ENCODE measurements at regions not wholly inside any gene's neighbourhood (a gene's known extent, or its start where the extent isn't known, plus 50 kb on each side); places are given as distances from the start of the nearest gene placed in this dataset.

- Histone ChIP-seq H3K27ac (no peak overlapping the region), H3K9me3 (no peaks in the 10 kb centered on the region), H3K36me3 (no peaks in the 10 kb centered on the region), H3K4me3 (no peak overlapping the region), H3K4me1 (no peaks in the 10 kb centered on the region), H3K27me3 (no peaks in the 10 kb centered on the region)
- intact Hi-C loops (cut with DNase I), result no loop called here
- no peak for DNase-seq (ENCODE audit: extremely low spot score in 2 of 2)
- TF ChIP-seq POLR2AphosphoS5 (IDR thresholded peaks at IDR 0.05; ENCODE audit: insufficient read depth in 1 of 2, low read depth in 1 of 2), result no peak
- no peak for TF ChIP-seq POLR2A (IDR thresholded peaks at IDR 0.05)
- TF ChIP-seq CTCF (IDR thresholded peaks at IDR 0.05), result no peak
These were observed 111.6 kb upstream of the SATB2 start for GRCh38 chr2:199569336-199569735.

GRCh38 chr2:199558156-199558555 lies 100.4 kb upstream of the SATB2 start:
- intact Hi-C loops (cut with DNase I), result no loop called here
- no peaks in the 10 kb centered on the region for H3K4me1 ChIP-seq
- TF ChIP-seq POLR2A (IDR thresholded peaks at IDR 0.05), result no peak
- TF ChIP-seq POLR2AphosphoS5 (IDR thresholded peaks at IDR 0.05; ENCODE audit: insufficient read depth in 1 of 2, low read depth in 1 of 2), result no peak
- no peak for TF ChIP-seq CTCF (IDR thresholded peaks at IDR 0.05)
- H3K36me3 ChIP-seq, result no peaks in the 10 kb centered on the region
- H3K4me3 ChIP-seq, result no peak overlapping the region
- no peak for DNase-seq (ENCODE audit: extremely low spot score in 2 of 2)
- H3K9me3 ChIP-seq, result no peaks in the 10 kb centered on the region
- H3K27ac ChIP-seq, result no peak overlapping the region
- H3K27me3 ChIP-seq, result no peaks in the 10 kb centered on the region

GRCh38 chr2:199556527-199557285 lies 99.0 kb upstream of the SATB2 start:
- intact Hi-C loops (cut with DNase I), result no loop called here
- no peaks in the 10 kb centered on the region for H3K27me3 ChIP-seq
- no peaks in the 10 kb centered on the region for H3K9me3 ChIP-seq
- no peaks in the 10 kb centered on the region for H3K36me3 ChIP-seq
- no peak overlapping the region for H3K4me3 ChIP-seq
- DNase-seq (ENCODE audit: extremely low spot score in 2 of 2), result no peak
- no peaks in the 10 kb centered on the region for H3K4me1 ChIP-seq
- H3K27ac ChIP-seq, result no peak overlapping the region
- no peak for TF ChIP-seq POLR2AphosphoS5 (IDR thresholded peaks at IDR 0.05; ENCODE audit: insufficient read depth in 1 of 2, low read depth in 1 of 2)
- TF ChIP-seq POLR2A (IDR thresholded peaks at IDR 0.05), result no peak
- TF ChIP-seq CTCF (IDR thresholded peaks at IDR 0.05), result no peak

DNA sequence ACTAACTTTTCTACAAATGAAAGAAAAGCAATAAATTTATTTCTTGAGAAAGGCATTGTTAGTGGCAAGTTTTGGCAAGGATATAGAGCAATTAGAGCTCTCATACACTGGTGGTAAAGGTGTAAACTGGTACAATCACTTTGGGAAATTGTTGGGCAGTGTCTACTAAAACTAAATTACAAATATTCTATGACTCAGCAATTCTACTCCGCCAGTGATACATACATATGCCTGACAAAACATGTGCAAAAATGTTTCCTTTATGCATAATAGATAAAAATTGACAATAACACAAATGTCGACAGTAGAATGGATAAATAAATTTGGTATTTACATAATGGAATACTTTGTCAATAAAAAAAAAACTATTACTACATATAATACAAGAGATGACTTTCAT lies 96.3 kb upstream of the SATB2 start:
- intact Hi-C loops (cut with DNase I), result no loop called here
- no peaks in the 10 kb centered on the region for H3K9me3 ChIP-seq
- H3K36me3 ChIP-seq, result no peaks in the 10 kb centered on the region
- H3K4me1 ChIP-seq, result no peaks in the 10 kb centered on the region
- no peak for DNase-seq (ENCODE audit: extremely low spot score in 2 of 2)
- no peak overlapping the region for H3K27ac ChIP-seq
- no peak overlapping the region for H3K4me3 ChIP-seq
- TF ChIP-seq POLR2A (IDR thresholded peaks at IDR 0.05) (no peak), POLR2AphosphoS5 (IDR thresholded peaks at IDR 0.05; ENCODE audit: insufficient read depth in 1 of 2, low read depth in 1 of 2) (no peak), CTCF (IDR thresholded peaks at IDR 0.05) (no peak)
- no peaks in the 10 kb centered on the region for H3K27me3 ChIP-seq

DNA sequence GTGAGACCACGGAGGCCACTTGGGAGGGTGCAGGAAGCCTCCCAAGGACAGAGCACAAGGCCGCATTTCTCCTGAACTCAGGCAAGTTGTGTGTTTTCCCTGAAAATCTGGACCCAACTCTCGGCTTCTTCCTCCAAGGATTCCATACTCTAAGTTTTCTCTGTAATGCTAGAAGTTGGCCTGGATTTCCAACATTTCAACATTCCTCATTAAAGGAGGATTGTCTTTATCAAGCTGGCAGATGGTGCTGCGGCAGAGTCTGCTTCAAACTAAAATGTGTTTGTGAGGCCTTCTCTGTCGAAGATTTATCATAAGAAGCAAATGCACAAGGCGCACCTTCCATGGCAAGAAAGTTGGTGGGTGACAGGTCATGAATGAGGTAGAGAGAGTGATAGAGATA lies 94.4 kb upstream of the SATB2 start:
- no peak for DNase-seq (ENCODE audit: extremely low spot score in 2 of 2)
- H3K9me3 ChIP-seq, result no peaks in the 10 kb centered on the region
- H3K4me1 ChIP-seq, result no peaks in the 10 kb centered on the region
- TF ChIP-seq POLR2A (IDR thresholded peaks at IDR 0.05) (no peak), CTCF (IDR thresholded peaks at IDR 0.05) (no peak)
- no peak overlapping the region for H3K4me3 ChIP-seq
- H3K27ac ChIP-seq, result no peak overlapping the region
- no peaks in the 10 kb centered on the region for H3K36me3 ChIP-seq
- no peaks in the 10 kb centered on the region for H3K27me3 ChIP-seq
- intact Hi-C loops (cut with DNase I), result no loop called here

Measured in vagina (tissue), 2 donors.